GM19328 (cell line): ENCODE measurements at regions not wholly inside any gene's neighbourhood (a gene's known extent, or its start where the extent isn't known, plus 50 kb on each side); places are given as distances from the start of the nearest gene placed in this dataset.

ENCODE experiments used
- ATAC-seq: cut with Tn5 transposase; IDR thresholded peaks from one replicate; pipeline ENCODE4 v1.9.1; 2021; ENCODE audit warnings: mild to moderate bottlenecking, moderate library complexity; ENCODE audit not compliant: unreplicated experiment

DNA sequence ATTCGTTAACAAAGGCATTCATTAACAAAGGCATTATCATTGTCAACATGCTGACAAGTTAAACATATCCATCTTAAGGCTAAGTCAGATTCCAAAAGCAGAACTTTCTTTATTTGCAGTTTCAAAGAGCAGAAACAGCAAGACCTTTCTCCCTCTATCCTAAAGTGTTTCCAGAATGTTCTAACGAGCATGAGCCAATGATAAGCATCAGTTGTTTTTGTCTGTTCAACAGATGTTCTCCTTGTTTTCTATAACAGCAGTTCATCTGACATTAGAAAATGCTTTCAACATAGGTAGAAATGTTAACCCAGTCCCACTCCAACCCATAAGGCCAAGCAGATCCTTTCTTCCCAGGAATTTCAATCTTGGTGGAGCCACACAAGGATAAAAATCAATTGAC lies 77.6 kb upstream of the POMGNT2 start:
- no peak for ATAC-seq

GRCh38 chr3:43181202-43181821 lies 75.4 kb upstream of the POMGNT2 start:
- ATAC-seq, result peak; percentile 64

DNA sequence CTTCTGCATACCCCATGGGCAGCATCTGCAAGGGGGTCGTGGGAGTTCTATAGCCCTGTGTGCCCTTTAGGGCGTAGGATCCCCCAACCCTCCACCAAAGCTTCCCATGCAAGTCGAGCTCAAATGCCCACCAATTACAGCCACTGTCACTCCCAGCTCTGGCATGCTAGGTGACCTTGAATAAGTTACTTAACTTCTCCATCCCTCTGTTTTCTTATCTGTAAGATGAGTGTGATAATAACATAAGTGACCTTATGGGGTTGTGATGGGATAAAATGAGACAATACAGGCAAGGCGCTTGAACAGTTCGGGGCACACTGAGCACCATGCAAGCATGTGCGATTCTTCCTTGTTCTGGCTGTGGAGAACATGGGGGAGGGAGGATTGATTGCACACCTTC lies 74.8 kb upstream of the POMGNT2 start:
- ATAC-seq, result peak; percentile 12

DNA sequence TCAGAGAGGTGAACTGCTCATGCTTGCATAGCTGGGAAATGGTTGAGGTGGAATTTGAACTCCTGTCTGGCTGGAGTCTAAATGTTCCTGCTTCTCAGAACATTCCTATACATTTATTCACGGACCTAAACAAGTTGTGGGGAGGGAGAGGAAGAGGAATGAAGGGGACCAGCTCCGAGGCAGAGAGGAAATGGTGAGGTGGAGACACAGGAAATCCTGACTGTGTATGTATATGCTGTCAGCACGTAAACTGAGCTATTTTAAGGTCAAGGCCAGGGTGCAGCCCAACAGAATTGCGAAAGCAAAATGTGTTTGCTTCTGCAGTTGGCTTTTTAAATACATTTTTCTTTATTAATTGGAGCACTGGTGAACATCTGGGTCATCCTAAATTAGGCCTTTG lies 74.1 kb upstream of the POMGNT2 start:
- ATAC-seq, result no peak

GRCh38 chr3:43178891-43179366 lies 73.0 kb upstream of the POMGNT2 start:
- ATAC-seq, result no peak

DNA sequence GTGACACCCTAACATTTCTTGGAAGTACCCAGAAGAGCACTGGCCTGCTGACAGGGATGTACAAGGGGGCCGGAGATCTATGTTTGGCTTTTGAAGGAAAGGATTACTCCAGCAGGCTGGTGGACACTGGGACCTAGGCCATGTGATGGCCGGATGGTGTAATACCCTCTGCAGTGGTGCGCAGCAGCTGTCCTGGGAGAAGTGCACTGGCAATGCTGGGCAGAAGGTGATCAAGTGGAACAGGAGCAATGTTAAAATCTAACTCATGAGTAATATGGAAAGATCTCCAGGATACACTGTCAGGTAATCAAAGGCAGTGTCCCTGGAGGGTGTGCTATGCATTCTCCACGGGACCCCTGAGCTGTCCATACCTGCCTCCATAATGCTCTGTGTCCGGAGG lies 71.2 kb upstream of the POMGNT2 start:
- ATAC-seq, result no peak

DNA sequence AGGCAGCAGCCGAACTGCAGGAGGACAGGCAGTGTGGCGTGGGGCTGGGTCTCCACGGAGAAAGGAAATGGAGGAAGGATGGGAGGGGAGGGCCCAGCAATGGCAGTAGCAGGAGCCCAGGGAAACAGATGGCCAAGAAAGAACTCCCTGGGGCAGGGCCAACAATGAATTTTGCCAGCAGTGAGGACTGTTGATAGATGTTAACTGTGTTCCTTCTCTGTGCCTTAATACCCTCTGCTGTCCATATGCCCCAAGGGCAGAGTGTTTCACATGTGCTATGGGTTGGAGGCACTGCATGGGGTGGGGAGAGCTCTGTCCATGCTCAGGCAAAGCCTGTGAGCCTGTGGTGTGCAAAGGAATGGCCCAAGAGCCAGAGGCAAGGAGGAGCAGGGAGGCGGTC lies 70.8 kb upstream of the POMGNT2 start:
- no peak for ATAC-seq

DNA sequence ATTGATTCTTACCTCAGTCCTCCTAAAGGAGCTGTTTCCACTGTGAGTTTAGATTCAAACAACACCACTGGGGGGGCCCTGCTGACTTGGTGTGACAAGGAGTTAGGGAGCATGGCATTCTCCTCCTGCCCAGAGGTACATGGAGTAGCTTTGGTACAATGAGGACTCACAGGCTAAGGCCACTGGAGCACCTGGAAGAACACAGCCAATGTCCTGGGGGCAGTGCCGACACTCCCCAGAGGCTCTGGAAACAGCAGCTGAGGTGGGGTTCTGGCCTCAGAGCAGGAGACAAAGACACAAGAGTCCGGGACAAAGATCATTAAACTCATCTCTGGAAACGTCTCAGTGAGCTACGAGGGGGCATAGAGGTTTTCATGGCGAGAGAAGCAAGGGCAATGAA lies 69.7 kb upstream of the POMGNT2 start:
- no peak for ATAC-seq

DNA sequence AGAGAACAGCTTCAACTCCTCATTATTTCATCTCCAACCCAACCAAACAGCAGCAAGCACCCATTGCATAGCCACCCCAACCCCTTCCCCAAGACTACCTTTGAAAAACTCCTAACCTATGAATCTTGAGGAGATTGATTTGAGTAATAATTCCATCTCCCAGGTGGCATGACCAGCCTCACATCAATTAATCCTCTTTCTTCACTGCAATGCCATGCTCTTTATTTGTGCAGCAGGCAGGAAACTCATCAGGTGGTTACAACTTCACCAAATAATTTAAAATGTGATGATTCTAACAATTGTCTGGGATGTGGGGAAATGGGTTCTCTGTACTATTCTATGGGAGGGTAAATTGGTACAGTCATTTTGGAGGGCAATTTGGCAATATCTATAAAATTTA lies 68.1 kb upstream of the POMGNT2 start:
- ATAC-seq, result no peak

DNA sequence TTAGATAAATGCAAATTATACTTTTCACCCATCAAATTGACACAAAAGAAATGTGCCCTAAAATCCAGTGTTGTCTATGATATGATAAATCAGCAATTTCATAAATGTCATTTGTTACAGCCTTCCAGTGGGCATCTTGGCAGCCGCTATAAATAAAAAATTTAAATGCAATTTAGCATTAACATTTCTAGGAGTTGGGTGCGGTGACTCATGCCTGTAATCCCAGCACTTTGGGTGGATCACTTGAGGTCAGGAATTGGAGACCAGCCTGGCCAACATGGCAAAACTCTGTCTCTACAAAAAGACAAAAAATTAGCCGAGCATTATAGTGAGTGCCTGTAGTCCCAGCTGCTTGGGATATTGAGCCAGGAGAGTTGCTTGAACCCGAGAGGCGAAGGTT lies 65.9 kb upstream of the POMGNT2 start:
- no peak for ATAC-seq

- no peak for ATAC-seq
These were observed 64.7 kb upstream of the POMGNT2 start for GRCh38 chr3:43170553-43170952.

GRCh38 chr3:43169987-43170386 lies 64.1 kb upstream of the POMGNT2 start:
- ATAC-seq, result no peak

- no peak for ATAC-seq
These were observed 60.5 kb upstream of the POMGNT2 start for GRCh38 chr3:43166406-43166805.

- no peak for ATAC-seq
These were observed 59.9 kb upstream of the POMGNT2 start for GRCh38 chr3:43165786-43166185.

- ATAC-seq, result no peak
These were observed 58.1 kb upstream of the POMGNT2 start for GRCh38 chr3:43163895-43164493.

- ATAC-seq, result no peak
These were observed 56.6 kb upstream of the POMGNT2 start for GRCh38 chr3:43162230-43163084.

GRCh38 chr3:43161684-43162229 lies 55.9 kb upstream of the POMGNT2 start:
- no peak for ATAC-seq

DNA sequence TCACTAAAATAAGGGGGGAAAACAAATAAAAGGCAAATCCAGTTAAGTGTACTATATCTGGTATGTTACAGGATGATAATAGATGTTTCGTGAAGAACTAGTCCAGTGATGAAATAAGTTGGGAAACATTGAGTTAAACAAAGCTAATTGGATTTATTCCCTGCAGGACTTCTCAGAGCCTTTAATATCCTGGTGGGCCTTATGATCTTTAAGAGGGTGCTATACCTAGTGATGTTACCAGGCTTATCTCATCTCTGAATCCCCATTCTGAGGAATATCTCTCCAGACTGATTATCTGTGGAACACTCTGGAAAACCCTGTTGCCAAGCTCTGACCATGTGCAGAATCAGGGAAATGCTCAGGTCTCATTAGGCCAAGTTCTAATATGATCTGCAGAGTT lies 54.8 kb upstream of the POMGNT2 start:
- ATAC-seq, result no peak

GRCh38 chr3:43159876-43160255 lies 54.0 kb upstream of the POMGNT2 start:
- ATAC-seq, result no peak

DNA sequence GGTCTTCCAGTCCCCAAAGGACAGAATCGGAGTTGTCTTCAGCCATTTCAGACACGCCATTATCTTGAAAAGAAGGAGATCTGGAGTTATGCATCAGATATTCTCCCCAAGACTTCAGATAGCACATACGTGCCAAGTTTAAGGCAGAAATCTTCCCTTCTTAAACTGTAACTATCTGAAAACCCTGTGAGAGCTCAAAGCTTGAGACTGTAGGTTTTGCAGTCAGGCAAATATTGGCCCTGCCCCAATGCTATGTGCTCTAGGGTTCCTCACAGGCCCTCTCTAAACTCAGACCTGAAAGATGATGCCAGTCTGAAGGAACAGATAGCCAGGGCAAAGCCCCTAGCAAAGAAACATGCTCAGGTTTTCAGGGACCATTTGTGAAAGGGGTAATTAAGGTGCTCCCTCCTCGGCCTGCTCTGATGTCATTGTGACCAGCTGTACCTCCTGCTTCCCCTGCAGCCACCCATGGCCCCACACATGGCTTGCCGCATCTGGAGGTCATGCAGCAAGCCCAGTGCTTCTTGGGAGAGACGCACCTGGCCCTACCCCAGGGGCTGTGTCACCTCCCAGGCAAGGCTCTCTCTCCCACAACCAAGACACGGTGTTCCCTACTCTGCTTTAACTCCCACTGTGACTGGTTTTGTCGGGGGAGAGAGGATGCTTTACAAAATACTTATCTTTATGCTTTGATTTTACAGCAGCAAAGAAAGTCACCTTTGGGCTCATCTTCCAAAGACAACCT lies 53.4 kb upstream of the POMGNT2 start:
- no peak for ATAC-seq

GRCh38 chr3:43156812-43157455 lies 51.1 kb upstream of the POMGNT2 start:
- ATAC-seq, result no peak
